ENCODE measurements at regions not wholly inside any gene's neighbourhood (a gene's known extent, or its start where the extent isn't known, plus 50 kb on each side); places are given as distances from the start of the nearest gene placed in this dataset.
A peak's percentile ranks its signal among the peaks of the same experiment; 100 is the strongest.

- Histone ChIP-seq H3K27ac (no peak overlapping the region), H3K36me3 (no peaks in the 10 kb centered on the region), H3K9ac (ENCODE audit: low read depth in 2 of 2, low read length in 2 of 2) (no peak overlapping the region), H3K27me3 (no peaks in the 10 kb centered on the region), H3K4me3 (no peak overlapping the region), H3K9me3 (no peaks in the 10 kb centered on the region), H3K4me1 (no peaks in the 10 kb centered on the region)
- no peak for DNase-seq
- no peak for TF ChIP-seq CTCF (IDR thresholded peaks at IDR 0.05)
- intact Hi-C loops (cut with DNase I) = no loop called here
Measured at GRCh38 chr3:117709108-117709507, 999.5 kb downstream of the TUSC7 start.

- Histone ChIP-seq H3K9me3 (no peaks in the 10 kb centered on the region), H3K4me1 (no peaks in the 10 kb centered on the region), H3K36me3 (no peaks in the 10 kb centered on the region), H3K4me3 (no peak overlapping the region), H3K27ac (no peak overlapping the region), H3K9ac (ENCODE audit: low read depth in 2 of 2, low read length in 2 of 2) (no peak overlapping the region), H3K27me3 (no peaks in the 10 kb centered on the region)
- no peak for DNase-seq
- TF ChIP-seq CTCF (IDR thresholded peaks at IDR 0.05) = no peak
- intact Hi-C loops (cut with DNase I) = no loop called here
Measured at GRCh38 chr3:117710501-117710900, 1000.9 kb downstream of the TUSC7 start.

GRCh38 chr3:117719316-117719926, 1009.8 kb downstream of the TUSC7 start:
- H3K27me3 ChIP-seq = no peaks in the 10 kb centered on the region
- no peaks in the 10 kb centered on the region for H3K4me1 ChIP-seq
- H3K9me3 ChIP-seq = no peaks in the 10 kb centered on the region
- H3K27ac ChIP-seq = no peak overlapping the region
- no peak overlapping the region for H3K4me3 ChIP-seq
- peak; percentile 60 for TF ChIP-seq CTCF (IDR thresholded peaks at IDR 0.05)
- intact Hi-C loops (cut with DNase I) = loop anchor here (5.0 kb wide), 2 partner anchors 702 to 947 kb away; no protein-coding TSS in a partner anchor
- H3K9ac ChIP-seq (ENCODE audit: low read depth in 2 of 2, low read length in 2 of 2) = no peak overlapping the region
- no peaks in the 10 kb centered on the region for H3K36me3 ChIP-seq
- DNase-seq = no peak

GRCh38 chr3:117721866-117722265, 1012.3 kb downstream of the TUSC7 start:
- H3K4me3 ChIP-seq = no peak overlapping the region
- no peaks in the 10 kb centered on the region for H3K36me3 ChIP-seq
- H3K4me1 ChIP-seq = no peaks in the 10 kb centered on the region
- no peaks in the 10 kb centered on the region for H3K9me3 ChIP-seq
- no peak for DNase-seq
- no peaks in the 10 kb centered on the region for H3K27me3 ChIP-seq
- TF ChIP-seq CTCF (IDR thresholded peaks at IDR 0.05) = no peak
- intact Hi-C loops (cut with DNase I) = no loop called here
- no peak overlapping the region for H3K27ac ChIP-seq
- no peak overlapping the region for H3K9ac ChIP-seq (ENCODE audit: low read depth in 2 of 2, low read length in 2 of 2)

- Histone ChIP-seq H3K9me3 (no peaks in the 10 kb centered on the region), H3K4me1 (no peaks in the 10 kb centered on the region), H3K27ac (no peak overlapping the region), H3K36me3 (no peaks in the 10 kb centered on the region), H3K9ac (ENCODE audit: low read depth in 2 of 2, low read length in 2 of 2) (no peak overlapping the region), H3K4me3 (no peak overlapping the region), H3K27me3 (no peaks in the 10 kb centered on the region)
- intact Hi-C loops (cut with DNase I) = no loop called here
- no peak for DNase-seq
- TF ChIP-seq CTCF (IDR thresholded peaks at IDR 0.05) = no peak
Measured at GRCh38 chr3:117722856-117723255, 1013.3 kb downstream of the TUSC7 start.

Measured in colonic mucosa (tissue), 4 donors.